OCI-LY1 (cell line): ENCODE measurements at regions not wholly inside any gene's neighbourhood (a gene's known extent, or its start where the extent isn't known, plus 50 kb on each side); places are given as distances from the start of the nearest gene placed in this dataset.

Experiments
- EZH2 ChIP-seq: fragments of 200-600 bp; sonication (generic), shearing (Covaris generic); IDR thresholded peaks from 2 replicates; pipeline ENCODE4 v1.8.0; 2017; ENCODE audit warnings: borderline replicate concordance, mixed run types, mild to moderate bottlenecking, antibody characterized with exemption, low read length, moderate library complexity, mixed read lengths
- TF ChIP-seq, protein P1 (sequence below): fragments of 200-600 bp; sonication (generic), shearing (Covaris generic); IDR thresholded peaks from 2 replicates; pipeline ENCODE4 v1.5.1; 2017; ENCODE audit warnings: mild to moderate bottlenecking, antibody characterized with exemption, low read length, moderate library complexity, mixed read lengths

DNA sequence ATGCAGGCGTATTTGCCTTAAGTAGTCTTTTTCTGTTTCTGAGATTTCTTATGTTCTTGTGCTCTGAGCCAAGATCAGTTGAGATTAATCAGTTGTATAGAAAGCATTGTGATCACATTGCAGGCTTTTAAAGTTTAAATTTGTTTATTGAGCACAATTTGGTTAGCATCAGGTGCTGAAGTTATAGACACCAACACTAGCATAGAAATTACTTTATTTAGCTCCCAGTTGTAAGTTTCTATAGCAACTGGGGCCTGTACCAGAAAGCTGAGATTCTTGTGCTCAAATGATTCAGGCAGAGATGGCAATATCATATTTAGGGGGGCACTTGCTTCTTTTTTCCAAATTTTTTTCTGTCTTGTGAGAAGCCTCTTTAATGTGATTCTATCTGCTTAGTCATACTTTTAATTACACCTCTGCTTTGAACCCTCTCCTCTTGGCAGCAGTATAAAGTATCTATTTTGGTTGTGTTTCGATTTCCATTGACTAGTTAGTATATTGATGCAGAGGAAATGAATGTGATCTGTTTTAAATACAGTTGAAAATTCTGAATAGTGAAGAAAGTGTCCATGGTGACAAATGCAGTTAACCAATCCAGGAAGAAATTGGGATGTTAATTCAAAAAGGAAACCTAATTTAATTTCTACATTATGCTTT, 241.7 kb upstream of the GBE1 start:
- TF ChIP-seq, protein P1, sequence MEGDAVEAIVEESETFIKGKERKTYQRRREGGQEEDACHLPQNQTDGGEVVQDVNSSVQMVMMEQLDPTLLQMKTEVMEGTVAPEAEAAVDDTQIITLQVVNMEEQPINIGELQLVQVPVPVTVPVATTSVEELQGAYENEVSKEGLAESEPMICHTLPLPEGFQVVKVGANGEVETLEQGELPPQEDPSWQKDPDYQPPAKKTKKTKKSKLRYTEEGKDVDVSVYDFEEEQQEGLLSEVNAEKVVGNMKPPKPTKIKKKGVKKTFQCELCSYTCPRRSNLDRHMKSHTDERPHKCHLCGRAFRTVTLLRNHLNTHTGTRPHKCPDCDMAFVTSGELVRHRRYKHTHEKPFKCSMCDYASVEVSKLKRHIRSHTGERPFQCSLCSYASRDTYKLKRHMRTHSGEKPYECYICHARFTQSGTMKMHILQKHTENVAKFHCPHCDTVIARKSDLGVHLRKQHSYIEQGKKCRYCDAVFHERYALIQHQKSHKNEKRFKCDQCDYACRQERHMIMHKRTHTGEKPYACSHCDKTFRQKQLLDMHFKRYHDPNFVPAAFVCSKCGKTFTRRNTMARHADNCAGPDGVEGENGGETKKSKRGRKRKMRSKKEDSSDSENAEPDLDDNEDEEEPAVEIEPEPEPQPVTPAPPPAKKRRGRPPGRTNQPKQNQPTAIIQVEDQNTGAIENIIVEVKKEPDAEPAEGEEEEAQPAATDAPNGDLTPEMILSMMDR, result no peak
- no peak for TF ChIP-seq EZH2
